Activated CD4-positive, alpha-beta T cell treated with anti-CD3 and anti-CD28 coated beads, Interleukin-2, amount 10 ng/mL, durations not matched to agents 24 days and 14 days (primary cell): ENCODE measurements at regions not wholly inside any gene's neighbourhood (a gene's known extent, or its start where the extent isn't known, plus 50 kb on each side); places are given as distances from the start of the nearest gene placed in this dataset.

Experiments
- DNase-seq: peaks from one replicate; pipeline ENCODE4 v3.0.0; 2022
- H3K27ac Mint-ChIP-seq: one replicate; pipeline ENCODE4 v1.8.0; 2022; ENCODE audit warnings: mild to moderate bottlenecking, mixed read lengths
- H3K27me3 Mint-ChIP-seq: one replicate; pipeline ENCODE4 v1.8.0; 2022; ENCODE audit warnings: mixed read lengths
- H3K36me3 Mint-ChIP-seq: one replicate; pipeline ENCODE4 v1.8.0; 2022; ENCODE audit warnings: low read depth, mild to moderate bottlenecking, mixed read lengths
- H3K4me1 Mint-ChIP-seq: one replicate; pipeline ENCODE4 v1.8.0; 2021; ENCODE audit warnings: mixed read lengths
- H3K4me3 Mint-ChIP-seq: one replicate; pipeline ENCODE4 v1.8.0; 2022; ENCODE audit warnings: mild to moderate bottlenecking, moderate library complexity, mixed read lengths
- H3K9me3 Mint-ChIP-seq: one replicate; pipeline ENCODE4 v1.8.0; 2021; ENCODE audit warnings: mixed read lengths
- intact Hi-C: fragments of 100-400 bp; cut with micrococcal nuclease; formaldehyde crosslinking; loops from one replicate; pipeline ENCODE4 v1.15.1; 2023

- H3K27me3 Mint-ChIP-seq, result no peaks in the 10 kb centered on the region
- intact Hi-C loops, result no loop called here
- H3K4me3 Mint-ChIP-seq, result no peak overlapping the region
- peaks cover 5% of the 10 kb centered on the region for H3K36me3 Mint-ChIP-seq
- H3K9me3 Mint-ChIP-seq, result peaks cover 19% of the 10 kb centered on the region
- H3K27ac Mint-ChIP-seq, result no peak overlapping the region
- no peak for DNase-seq
- H3K4me1 Mint-ChIP-seq, result peaks cover 23% of the 10 kb centered on the region
Measured at GRCh38 chr2:8049176-8049575, 632.7 kb upstream of the ID2 start.

GRCh38 chr2:8049851-8050571 lies 631.8 kb upstream of the ID2 start:
- H3K4me1 Mint-ChIP-seq, result peaks cover 23% of the 10 kb centered on the region
- H3K9me3 Mint-ChIP-seq, result peaks cover 16% of the 10 kb centered on the region
- DNase-seq, result peak; percentile 81
- no peaks in the 10 kb centered on the region for H3K27me3 Mint-ChIP-seq
- peaks cover 5% of the 10 kb centered on the region for H3K36me3 Mint-ChIP-seq
- peak overlapping the region; percentile 84 for H3K27ac Mint-ChIP-seq
- peak overlapping the region; percentile 7 for H3K4me3 Mint-ChIP-seq
- intact Hi-C loops, result loop anchor here (1.0 to 5.0 kb wide), 13 partner anchors 42 to 635 kb away; no protein-coding TSS in a partner anchor

GRCh38 chr2:8053216-8053615 lies 628.6 kb upstream of the ID2 start:
- intact Hi-C loops, result loop anchor here (5.0 kb wide), 3 partner anchors 39 to 616 kb away; no protein-coding TSS in a partner anchor
- Mint-ChIP-seq H3K4me1 (peaks cover 23% of the 10 kb centered on the region), H3K27me3 (no peaks in the 10 kb centered on the region), H3K27ac (no peak overlapping the region), H3K4me3 (no peak overlapping the region), H3K36me3 (peaks cover 12% of the 10 kb centered on the region), H3K9me3 (peaks cover 28% of the 10 kb centered on the region)
- no peak for DNase-seq

GRCh38 chr2:8054070-8054469 lies 627.8 kb upstream of the ID2 start:
- intact Hi-C loops, result loop anchor here (5.0 kb wide), 3 partner anchors 38 to 617 kb away; no protein-coding TSS in a partner anchor
- no peaks in the 10 kb centered on the region for H3K27me3 Mint-ChIP-seq

GRCh38 chr2:8058652-8059051 lies 623.2 kb upstream of the ID2 start:
- DNase-seq, result no peak
- H3K36me3 Mint-ChIP-seq, result peaks cover 9% of the 10 kb centered on the region
- intact Hi-C loops, result no loop called here
- no peak overlapping the region for H3K27ac Mint-ChIP-seq
- peaks cover 16% of the 10 kb centered on the region for H3K4me1 Mint-ChIP-seq
- H3K27me3 Mint-ChIP-seq, result no peaks in the 10 kb centered on the region
- H3K4me3 Mint-ChIP-seq, result no peak overlapping the region
- H3K9me3 Mint-ChIP-seq, result peaks cover 18% of the 10 kb centered on the region

More at GRCh38 chr2:8054070-8054469, 627.8 kb upstream of the ID2 start:
- Mint-ChIP-seq H3K27ac (no peak overlapping the region), H3K36me3 (peaks cover 12% of the 10 kb centered on the region), H3K4me3 (no peak overlapping the region), H3K9me3 (peaks cover 28% of the 10 kb centered on the region), H3K4me1 (peaks cover 24% of the 10 kb centered on the region)
- no peak for DNase-seq

- Mint-ChIP-seq H3K27me3 (no peaks in the 10 kb centered on the region), H3K27ac (no peak overlapping the region), H3K4me3 (no peak overlapping the region), H3K4me1 (peaks cover 16% of the 10 kb centered on the region), H3K36me3 (peaks cover 10% of the 10 kb centered on the region), H3K9me3 (peaks cover 24% of the 10 kb centered on the region)
- no peak for DNase-seq
- intact Hi-C loops, result no loop called here
Measured at GRCh38 chr2:8059255-8059654, 622.6 kb upstream of the ID2 start.

GRCh38 chr2:8059794-8060193 lies 622.1 kb upstream of the ID2 start:
- Mint-ChIP-seq H3K27ac (peak overlapping the region; percentile 61), H3K36me3 (peaks cover 10% of the 10 kb centered on the region), H3K9me3 (peaks cover 27% of the 10 kb centered on the region), H3K4me3 (no peak overlapping the region), H3K4me1 (peaks cover 16% of the 10 kb centered on the region), H3K27me3 (no peaks in the 10 kb centered on the region)
- DNase-seq, result no peak
- intact Hi-C loops, result no loop called here

GRCh38 chr2:8061219-8061618 lies 620.6 kb upstream of the ID2 start:
- no peak overlapping the region for H3K27ac Mint-ChIP-seq
- H3K9me3 Mint-ChIP-seq, result peaks cover 24% of the 10 kb centered on the region
- no peak overlapping the region for H3K4me3 Mint-ChIP-seq
- H3K4me1 Mint-ChIP-seq, result peaks cover 16% of the 10 kb centered on the region
- no peaks in the 10 kb centered on the region for H3K27me3 Mint-ChIP-seq
- DNase-seq, result no peak
- peaks cover 11% of the 10 kb centered on the region for H3K36me3 Mint-ChIP-seq
- intact Hi-C loops, result no loop called here

- Mint-ChIP-seq H3K27ac (no peak overlapping the region), H3K4me1 (peaks cover 10% of the 10 kb centered on the region), H3K4me3 (no peak overlapping the region), H3K36me3 (peaks cover 6% of the 10 kb centered on the region), H3K27me3 (no peaks in the 10 kb centered on the region), H3K9me3 (peaks cover 10% of the 10 kb centered on the region)
- intact Hi-C loops, result no loop called here
- no peak for DNase-seq
Measured at GRCh38 chr2:8064603-8065002, 617.3 kb upstream of the ID2 start.

GRCh38 chr2:8065191-8065590 lies 616.7 kb upstream of the ID2 start:
- no peak for DNase-seq
- intact Hi-C loops, result no loop called here
- Mint-ChIP-seq H3K4me3 (no peak overlapping the region), H3K27me3 (no peaks in the 10 kb centered on the region), H3K27ac (no peak overlapping the region), H3K36me3 (peaks cover 6% of the 10 kb centered on the region), H3K9me3 (peaks cover 10% of the 10 kb centered on the region), H3K4me1 (peaks cover 5% of the 10 kb centered on the region)

- intact Hi-C loops, result no loop called here
- no peak for DNase-seq
- peaks cover 1% of the 10 kb centered on the region for H3K4me1 Mint-ChIP-seq
- peaks cover 6% of the 10 kb centered on the region for H3K36me3 Mint-ChIP-seq
- H3K27ac Mint-ChIP-seq, result no peak overlapping the region
- no peaks in the 10 kb centered on the region for H3K27me3 Mint-ChIP-seq
- peaks cover 10% of the 10 kb centered on the region for H3K9me3 Mint-ChIP-seq
- no peak overlapping the region for H3K4me3 Mint-ChIP-seq
Measured at GRCh38 chr2:8067784-8068336, 614.0 kb upstream of the ID2 start.

GRCh38 chr2:8072907-8073306 lies 608.9 kb upstream of the ID2 start:
- H3K4me1 Mint-ChIP-seq, result peaks cover 18% of the 10 kb centered on the region
- H3K27me3 Mint-ChIP-seq, result no peaks in the 10 kb centered on the region
- DNase-seq, result no peak
- peaks cover 15% of the 10 kb centered on the region for H3K9me3 Mint-ChIP-seq
- H3K4me3 Mint-ChIP-seq, result no peak overlapping the region
- no peak overlapping the region for H3K27ac Mint-ChIP-seq
- intact Hi-C loops, result no loop called here
- peaks cover 12% of the 10 kb centered on the region for H3K36me3 Mint-ChIP-seq

GRCh38 chr2:8073916-8074315 lies 607.9 kb upstream of the ID2 start:
- Mint-ChIP-seq H3K4me3 (no peak overlapping the region), H3K27me3 (no peaks in the 10 kb centered on the region), H3K27ac (no peak overlapping the region), H3K36me3 (peaks cover 17% of the 10 kb centered on the region), H3K9me3 (peaks cover 21% of the 10 kb centered on the region), H3K4me1 (peaks cover 21% of the 10 kb centered on the region)
- DNase-seq, result no peak
- intact Hi-C loops, result no loop called here

- no peaks in the 10 kb centered on the region for H3K27me3 Mint-ChIP-seq
- DNase-seq, result peak; percentile 64
- intact Hi-C loops, result no loop called here
- peaks cover 20% of the 10 kb centered on the region for H3K4me1 Mint-ChIP-seq
- H3K4me3 Mint-ChIP-seq, result peak overlapping the region; percentile 16
- H3K36me3 Mint-ChIP-seq, result peaks cover 17% of the 10 kb centered on the region
- peak overlapping the region; percentile 36 for H3K27ac Mint-ChIP-seq
- peaks cover 21% of the 10 kb centered on the region for H3K9me3 Mint-ChIP-seq
Measured at GRCh38 chr2:8076448-8077342, 605.2 kb upstream of the ID2 start.
